SK-N-SH treated with all-trans-retinoic acid at 6 μM for 48 hours (cell line): ENCODE measurements at regions not wholly inside any gene's neighbourhood (a gene's known extent, or its start where the extent isn't known, plus 50 kb on each side); places are given as distances from the start of the nearest gene placed in this dataset.
A peak's percentile ranks its signal among the peaks of the same experiment; 100 is the strongest.

ENCODE experiments used
- ATAC-seq: fragments of 200-7000 bp; cut with Tn5 transposase; 3 replicates; pipeline ENCODE4 v1.9.1; 2020; ENCODE audit warnings: mild to moderate bottlenecking, moderate library complexity
- ARNTL ChIP-seq: fragments of 450-650 bp; formaldehyde crosslinking; IDR thresholded peaks from 2 replicates; pipeline ENCODE4 v1.5.0; 2020; ENCODE audit warnings: low read depth, mild to moderate bottlenecking, moderate library complexity, borderline replicate concordance
- BACH2 ChIP-seq: fragments of 250-450 bp; sonication (Bioruptor Pico); IDR thresholded peaks from 2 replicates; pipeline ENCODE4 v1.9.0; 2021; ENCODE audit warnings: mild to moderate bottlenecking, borderline replicate concordance
- CSDC2 ChIP-seq: fragments of 250-450 bp; sonication (Bioruptor Pico); IDR thresholded peaks from 2 replicates; pipeline ENCODE4 v1.5.0; 2020; ENCODE audit warnings: mild to moderate bottlenecking, moderate library complexity
- ESRRG ChIP-seq: fragments of 250-450 bp; sonication (Bioruptor Pico); IDR thresholded peaks from 2 replicates; pipeline ENCODE4 v1.6.1; 2021; ENCODE audit warnings: mild to moderate bottlenecking
- GLIS3 ChIP-seq: fragments of 250-450 bp; sonication (Bioruptor Pico); IDR thresholded peaks from 2 replicates; pipeline ENCODE4 v1.5.0; 2020; ENCODE audit warnings: mild to moderate bottlenecking, moderate library complexity
- ISL1 ChIP-seq: fragments of 250-450 bp; sonication (Bioruptor Pico); IDR thresholded peaks from 2 replicates; pipeline ENCODE4 v2.1.2; 2022; ENCODE audit warnings: mild to moderate bottlenecking, moderate library complexity
- OSR1 ChIP-seq: fragments of 250-450 bp; sonication (Bioruptor Pico); IDR thresholded peaks from 2 replicates; pipeline ENCODE4 v1.8.0; 2022; ENCODE audit warnings: moderate library complexity, mild to moderate bottlenecking, inconsistent platforms
- POU6F1 ChIP-seq: fragments of 250-450 bp; sonication (Bioruptor Pico); IDR thresholded peaks from 2 replicates; pipeline ENCODE4 v1.8.0; 2021; ENCODE audit warnings: low read depth, mild to moderate bottlenecking, moderate library complexity, borderline replicate concordance
- PPARA ChIP-seq: fragments of 250-450 bp; sonication (Bioruptor Pico); IDR thresholded peaks from 2 replicates; pipeline ENCODE4 v1.5.0; 2020; ENCODE audit warnings: mild to moderate bottlenecking, borderline replicate concordance
- RARB ChIP-seq: fragments of 250-450 bp; sonication (Bioruptor Pico); IDR thresholded peaks from 2 replicates; pipeline ENCODE4 v1.8.0; 2021; ENCODE audit warnings: mild to moderate bottlenecking, moderate library complexity
- SNAI2 ChIP-seq: fragments of 250-450 bp; sonication (Bioruptor Pico); IDR thresholded peaks from 2 replicates; pipeline ENCODE4 v1.5.0; 2020; ENCODE audit warnings: mild to moderate bottlenecking, moderate library complexity
- TCF4 ChIP-seq: fragments of 250-450 bp; sonication (Bioruptor Pico); IDR thresholded peaks from 2 replicates; pipeline ENCODE4 v1.8.0; 2021; ENCODE audit warnings: mild to moderate bottlenecking, moderate library complexity, borderline replicate concordance
- TOX ChIP-seq: fragments of 250-450 bp; sonication (Bioruptor Pico); IDR thresholded peaks from 2 replicates; pipeline ENCODE4 v1.8.0; 2021; ENCODE audit warnings: mild to moderate bottlenecking, moderate library complexity, borderline replicate concordance
- ZC3H10 ChIP-seq: fragments of 250-450 bp; sonication (Bioruptor Pico); IDR thresholded peaks from 2 replicates; pipeline ENCODE4 v1.5.1; 2021; ENCODE audit warnings: mild to moderate bottlenecking, moderate library complexity
- ZFP3 ChIP-seq: fragments of 250-450 bp; sonication (Bioruptor Pico); IDR thresholded peaks from 2 replicates; pipeline ENCODE4 v1.5.0; 2020; ENCODE audit warnings: mild to moderate bottlenecking, moderate library complexity
- ZFP30 ChIP-seq: fragments of 450-650 bp; formaldehyde crosslinking; IDR thresholded peaks from 2 replicates; pipeline ENCODE4 v1.5.0; 2022; ENCODE audit warnings: mild to moderate bottlenecking, moderate library complexity
- ZNF70 ChIP-seq: fragments of 450-650 bp; formaldehyde crosslinking; IDR thresholded peaks from 2 replicates; pipeline ENCODE4 v1.5.0; 2020; ENCODE audit warnings: mild to moderate bottlenecking, moderate library complexity
- ZNF8 ChIP-seq: fragments of 450-650 bp; formaldehyde crosslinking; IDR thresholded peaks from 2 replicates; pipeline ENCODE4 v1.5.0; 2020; ENCODE audit warnings: mild to moderate bottlenecking, moderate library complexity
- TF ChIP-seq, protein P1 (sequence below): fragments of 250-450 bp; sonication (Bioruptor Pico); IDR thresholded peaks from 2 replicates; pipeline ENCODE4 v1.8.0; 2020; ENCODE audit warnings: mild to moderate bottlenecking, moderate library complexity, borderline replicate concordance
- TF ChIP-seq, protein P2 (sequence below): fragments of 250-450 bp; sonication (Bioruptor Pico); IDR thresholded peaks from 2 replicates; pipeline ENCODE4 v1.5.1; 2020; ENCODE audit warnings: low read depth, mild to moderate bottlenecking, moderate library complexity
- TF ChIP-seq, protein P3 (sequence below): fragments of 250-450 bp; sonication (Bioruptor Pico); IDR thresholded peaks from 2 replicates; pipeline ENCODE4 v1.5.0; 2020; ENCODE audit warnings: mild to moderate bottlenecking, moderate library complexity

GRCh38 chr4:15303052-15303641, 124.7 kb upstream of the C1QTNF7 start (continued):
- TF ChIP-seq, protein P1, sequence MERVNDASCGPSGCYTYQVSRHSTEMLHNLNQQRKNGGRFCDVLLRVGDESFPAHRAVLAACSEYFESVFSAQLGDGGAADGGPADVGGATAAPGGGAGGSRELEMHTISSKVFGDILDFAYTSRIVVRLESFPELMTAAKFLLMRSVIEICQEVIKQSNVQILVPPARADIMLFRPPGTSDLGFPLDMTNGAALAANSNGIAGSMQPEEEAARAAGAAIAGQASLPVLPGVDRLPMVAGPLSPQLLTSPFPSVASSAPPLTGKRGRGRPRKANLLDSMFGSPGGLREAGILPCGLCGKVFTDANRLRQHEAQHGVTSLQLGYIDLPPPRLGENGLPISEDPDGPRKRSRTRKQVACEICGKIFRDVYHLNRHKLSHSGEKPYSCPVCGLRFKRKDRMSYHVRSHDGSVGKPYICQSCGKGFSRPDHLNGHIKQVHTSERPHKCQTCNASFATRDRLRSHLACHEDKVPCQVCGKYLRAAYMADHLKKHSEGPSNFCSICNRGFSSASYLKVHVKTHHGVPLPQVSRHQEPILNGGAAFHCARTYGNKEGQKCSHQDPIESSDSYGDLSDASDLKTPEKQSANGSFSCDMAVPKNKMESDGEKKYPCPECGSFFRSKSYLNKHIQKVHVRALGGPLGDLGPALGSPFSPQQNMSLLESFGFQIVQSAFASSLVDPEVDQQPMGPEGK: no peak
- TF ChIP-seq ZNF8: no peak
- no peak for TF ChIP-seq ISL1 (CRISPR knock-in tag)
- no peak for TF ChIP-seq GLIS3
- no peak for TF ChIP-seq POU6F1
- peak; percentile 50; the same call in 1 of the 2 replicates for TF ChIP-seq RARB (CRISPR knock-in tag)
- TF ChIP-seq CSDC2 (CRISPR knock-in tag): no peak
- TF ChIP-seq ARNTL (CRISPR knock-in tag): no peak
- TF ChIP-seq ZC3H10: peak; percentile 78
- no peak for TF ChIP-seq ESRRG
- TF ChIP-seq, protein P2, sequence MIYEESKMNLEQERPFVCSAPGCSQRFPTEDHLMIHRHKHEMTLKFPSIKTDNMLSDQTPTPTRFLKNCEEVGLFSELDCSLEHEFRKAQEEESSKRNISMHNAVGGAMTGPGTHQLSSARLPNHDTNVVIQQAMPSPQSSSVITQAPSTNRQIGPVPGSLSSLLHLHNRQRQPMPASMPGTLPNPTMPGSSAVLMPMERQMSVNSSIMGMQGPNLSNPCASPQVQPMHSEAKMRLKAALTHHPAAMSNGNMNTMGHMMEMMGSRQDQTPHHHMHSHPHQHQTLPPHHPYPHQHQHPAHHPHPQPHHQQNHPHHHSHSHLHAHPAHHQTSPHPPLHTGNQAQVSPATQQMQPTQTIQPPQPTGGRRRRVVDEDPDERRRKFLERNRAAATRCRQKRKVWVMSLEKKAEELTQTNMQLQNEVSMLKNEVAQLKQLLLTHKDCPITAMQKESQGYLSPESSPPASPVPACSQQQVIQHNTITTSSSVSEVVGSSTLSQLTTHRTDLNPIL (CRISPR knock-in tag): no peak
- TF ChIP-seq, protein P3, sequence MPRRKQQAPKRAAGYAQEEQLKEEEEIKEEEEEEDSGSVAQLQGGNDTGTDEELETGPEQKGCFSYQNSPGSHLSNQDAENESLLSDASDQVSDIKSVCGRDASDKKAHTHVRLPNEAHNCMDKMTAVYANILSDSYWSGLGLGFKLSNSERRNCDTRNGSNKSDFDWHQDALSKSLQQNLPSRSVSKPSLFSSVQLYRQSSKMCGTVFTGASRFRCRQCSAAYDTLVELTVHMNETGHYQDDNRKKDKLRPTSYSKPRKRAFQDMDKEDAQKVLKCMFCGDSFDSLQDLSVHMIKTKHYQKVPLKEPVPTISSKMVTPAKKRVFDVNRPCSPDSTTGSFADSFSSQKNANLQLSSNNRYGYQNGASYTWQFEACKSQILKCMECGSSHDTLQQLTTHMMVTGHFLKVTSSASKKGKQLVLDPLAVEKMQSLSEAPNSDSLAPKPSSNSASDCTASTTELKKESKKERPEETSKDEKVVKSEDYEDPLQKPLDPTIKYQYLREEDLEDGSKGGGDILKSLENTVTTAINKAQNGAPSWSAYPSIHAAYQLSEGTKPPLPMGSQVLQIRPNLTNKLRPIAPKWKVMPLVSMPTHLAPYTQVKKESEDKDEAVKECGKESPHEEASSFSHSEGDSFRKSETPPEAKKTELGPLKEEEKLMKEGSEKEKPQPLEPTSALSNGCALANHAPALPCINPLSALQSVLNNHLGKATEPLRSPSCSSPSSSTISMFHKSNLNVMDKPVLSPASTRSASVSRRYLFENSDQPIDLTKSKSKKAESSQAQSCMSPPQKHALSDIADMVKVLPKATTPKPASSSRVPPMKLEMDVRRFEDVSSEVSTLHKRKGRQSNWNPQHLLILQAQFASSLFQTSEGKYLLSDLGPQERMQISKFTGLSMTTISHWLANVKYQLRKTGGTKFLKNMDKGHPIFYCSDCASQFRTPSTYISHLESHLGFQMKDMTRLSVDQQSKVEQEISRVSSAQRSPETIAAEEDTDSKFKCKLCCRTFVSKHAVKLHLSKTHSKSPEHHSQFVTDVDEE (CRISPR knock-in tag): no peak

- no peak for ATAC-seq
Measured at GRCh38 chr4:15314974-15315373, 112.9 kb upstream of the C1QTNF7 start.

DNA sequence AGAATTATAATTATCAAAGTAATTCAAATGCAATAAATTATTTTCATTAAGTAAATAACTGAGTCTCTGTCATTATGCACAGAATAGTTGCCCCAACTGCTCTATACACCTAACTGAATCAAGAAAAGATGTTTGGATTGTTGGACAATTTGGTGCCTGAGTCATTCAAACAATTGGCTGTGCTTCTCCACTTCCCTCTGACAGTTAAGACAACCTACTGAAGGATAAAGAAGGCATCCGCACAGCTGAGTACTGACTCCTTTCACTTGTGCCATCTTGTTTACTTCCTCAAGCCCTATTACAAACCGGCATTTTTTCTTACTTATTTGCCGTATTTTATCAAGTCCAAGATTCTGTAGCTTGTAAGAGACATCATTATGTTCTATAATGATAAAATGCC, 110.6 kb upstream of the C1QTNF7 start:
- peak; percentile 58 for ATAC-seq
- TF ChIP-seq PPARA (CRISPR knock-in tag) (no peak), TOX (no peak), ZNF70 (CRISPR knock-in tag) (no peak), ESRRG (no peak), ISL1 (CRISPR knock-in tag) (no peak), BACH2 (CRISPR knock-in tag) (no peak), ARNTL (CRISPR knock-in tag) (no peak), TCF4 (CRISPR knock-in tag) (no peak), POU6F1 (no peak), OSR1 (CRISPR knock-in tag) (no peak), CSDC2 (CRISPR knock-in tag) (no peak), ZFP30 (CRISPR knock-in tag) (no peak), ZNF8 (no peak), SNAI2 (CRISPR knock-in tag) (no peak), ZFP3 (no peak)
- TF ChIP-seq, protein P2 (CRISPR knock-in tag): no peak
- TF ChIP-seq, protein P1: no peak

More at GRCh38 chr4:15314974-15315373, 112.9 kb upstream of the C1QTNF7 start:
- TF ChIP-seq, protein P2 (CRISPR knock-in tag): no peak
- TF ChIP-seq TOX (no peak), PPARA (CRISPR knock-in tag) (no peak), TCF4 (CRISPR knock-in tag) (no peak)
